Mucosa of descending colon (tissue), 3 donors: ENCODE measurements at regions not wholly inside any gene's neighbourhood (a gene's known extent, or its start where the extent isn't known, plus 50 kb on each side); places are given as distances from the start of the nearest gene placed in this dataset.

Experiments
- ATAC-seq: fragments of 200-7000 bp; cut with Tn5 transposase; one replicate; pipeline ENCODE4 v1.9.1; 2020; ENCODE audit warnings: mild to moderate bottlenecking, moderate library complexity
- DNase-seq, 3 donors: peaks; one replicate each; pipeline ENCODE4 v3.0.0-alpha.2; 2020
- H3K36me3 ChIP-seq: fragments of 200-600 bp; one replicate; pipeline ENCODE4 v1.8.0; 2021; ENCODE audit warnings: low read depth, mild to moderate bottlenecking
- H3K4me1 ChIP-seq: fragments of 200-600 bp; one replicate; pipeline ENCODE4 v1.8.0; 2021; ENCODE audit warnings: low read depth, mild to moderate bottlenecking
- H3K4me3 ChIP-seq: fragments of 200-600 bp; one replicate; pipeline ENCODE4 v1.8.0; 2021; ENCODE audit warnings: mild to moderate bottlenecking
- H3K9me3 ChIP-seq: fragments of 200-600 bp; one replicate; pipeline ENCODE4 v1.8.0; 2021; ENCODE audit warnings: mild to moderate bottlenecking
- CTCF ChIP-seq: fragments of 200-600 bp; IDR thresholded peaks from one replicate; pipeline ENCODE4 v1.8.0; 2022; ENCODE audit warnings: antibody characterized with exemption, mild to moderate bottlenecking
- intact Hi-C, 2 donors: fragments of 100-400 bp; cut with DNase I in 1 of 2; cut with micrococcal nuclease in 1 of 2; formaldehyde crosslinking; loops; one replicate each; pipeline versions ENCODE4 v1.11.0 to v1.11.1; 2022; cut with DNase I, micrococcal nuclease
- donor health status: DM: no; HTN: no; CAD: no; lungs with moderate emphysema.
- donor health status: DM: no; HTN: no; CAD: no.
- donor health status: DM: no; HTN: yes; CAD: no.

- TF ChIP-seq CTCF: no peak
- intact Hi-C loops: no loop called here
- Histone ChIP-seq H3K36me3 (no peaks in the 10 kb centered on the region), H3K9me3 (no peaks in the 10 kb centered on the region), H3K4me3 (no peak overlapping the region), H3K4me1 (no peaks in the 10 kb centered on the region)
- ATAC-seq (peak; percentile 84), DNase-seq (peak in 1 of 3 donors; percentile 24)
These were observed 294.9 kb downstream of the IPMK start for GRCh38 chr10:57972783-57973182.

GRCh38 chr10:57968328-57969016 is 299.2 kb downstream of the IPMK start:
- no peak overlapping the region for H3K4me3 ChIP-seq
- no peak for DNase-seq
- TF ChIP-seq CTCF: no peak
- no peak for ATAC-seq
- no peaks in the 10 kb centered on the region for H3K4me1 ChIP-seq
- no peaks in the 10 kb centered on the region for H3K36me3 ChIP-seq
- H3K9me3 ChIP-seq: no peaks in the 10 kb centered on the region
- intact Hi-C loops: no loop called here

GRCh38 chr10:57964351-57964750 is 303.3 kb downstream of the IPMK start:
- no peak for DNase-seq
- no peak overlapping the region for H3K4me3 ChIP-seq
- TF ChIP-seq CTCF: no peak
- H3K36me3 ChIP-seq: no peaks in the 10 kb centered on the region
- ATAC-seq: no peak
- H3K4me1 ChIP-seq: no peaks in the 10 kb centered on the region
- intact Hi-C loops: no loop called here
- no peaks in the 10 kb centered on the region for H3K9me3 ChIP-seq

- H3K4me3 ChIP-seq: no peak overlapping the region
- ATAC-seq (no peak), DNase-seq (no peak)
- no peak for TF ChIP-seq CTCF
- no peaks in the 10 kb centered on the region for H3K36me3 ChIP-seq
- no peaks in the 10 kb centered on the region for H3K9me3 ChIP-seq
- no peaks in the 10 kb centered on the region for H3K4me1 ChIP-seq
- intact Hi-C loops: no loop called here
These were observed 304.1 kb downstream of the IPMK start for GRCh38 chr10:57963546-57963945.

- H3K4me3 ChIP-seq: no peak overlapping the region
- TF ChIP-seq CTCF: no peak
- H3K4me1 ChIP-seq: no peaks in the 10 kb centered on the region
- ATAC-seq (no peak), DNase-seq (no peak)
- no peaks in the 10 kb centered on the region for H3K36me3 ChIP-seq
- intact Hi-C loops: no loop called here
- H3K9me3 ChIP-seq: no peaks in the 10 kb centered on the region
These were observed 304.9 kb downstream of the IPMK start for GRCh38 chr10:57962839-57963238.

- intact Hi-C loops: no loop called here
These were observed 306.2 kb downstream of the IPMK start for GRCh38 chr10:57961487-57961886.

More at GRCh38 chr10:57961487-57961886, 306.2 kb downstream of the IPMK start:
- Histone ChIP-seq H3K36me3 (no peaks in the 10 kb centered on the region), H3K9me3 (no peaks in the 10 kb centered on the region), H3K4me3 (no peak overlapping the region), H3K4me1 (no peaks in the 10 kb centered on the region)
- no peak for TF ChIP-seq CTCF
- no peak for DNase-seq
- ATAC-seq: no peak
